HepG2 (cell line): ENCODE measurements at regions not wholly inside any gene's neighbourhood (a gene's known extent, or its start where the extent isn't known, plus 50 kb on each side); places are given as distances from the start of the nearest gene placed in this dataset.

ENCODE experiments used
- ATAC-seq: fragments of 200-7000 bp; cut with Tn5 transposase; 3 replicates; pipeline ENCODE4 v1.9.1; 2020; ENCODE audit warnings: mild to moderate bottlenecking, moderate library complexity
- BruUV-seq: library from RNA; stranded (reverse); fragments of 400-500 nt; replicated peaks from 2 replicates; lab custom pipeline; 2021; lab: Mats Ljungman, UMichigan
- CTCF ChIA-PET: fragments of 300-600 bp; formaldehyde crosslinking; extraction: SDS; loops from one replicate; lab custom pipeline; 2021; ENCODE audit warnings: low total read pairs, inconsistent platforms, low intra/inter-chr PET ratio; lab: Yijun Ruan, JAX
- POLR2A ChIA-PET: fragments of 350-600 bp; sonication (Branson Sonifier 250); formaldehyde crosslinking; loops from one replicate; lab custom pipeline; 2020; ENCODE audit warnings: antibody characterized with exemption, inconsistent platforms; lab: Yijun Ruan, JAX
- DNase-seq: peaks from one replicate; pipeline ENCODE4 v3.0.0-alpha.2; 2015; ENCODE audit warnings: low spot score
- FAIRE-seq: peaks from 3 replicates; lab custom pipeline; 2011; peaks lifted over from hg19 to GRCh38; lab: Jason Lieb, UNC
- H2AFZ ChIP-seq: one replicate; pipeline ENCODE4 v1.6.1; 2011; ENCODE audit warnings: low read length, inconsistent platforms
- H3K27ac ChIP-seq: fragments of 300-600 bp; 3 replicates; pipeline ENCODE4 v1.8.0; 2011; ENCODE audit warnings: mixed run types, mild to moderate bottlenecking, mixed read lengths, low read length, inconsistent platforms; ENCODE audit not compliant: insufficient read depth; ENCODE audit errors: extremely low read length
- H3K27me3 ChIP-seq, 2 experiments: fragments of 200-600 bp in 1 of 2; 2 replicates in 1 of 2; 3 replicates in 1 of 2; pipeline versions ENCODE4 v1.6.0 to v1.8.0; 2011; ENCODE audit warnings: low read length in 2 of 2, mild to moderate bottlenecking in 2 of 2, moderate library complexity in 2 of 2, inconsistent platforms in 1 of 2; ENCODE audit not compliant: insufficient read depth in 2 of 2, control insufficient read depth in 1 of 2
- H3K36me3 ChIP-seq, 2 experiments: fragments of 200-600 bp in 1 of 2; replicated peaks in 1 of 2; 2 replicates in 1 of 2; 3 replicates in 1 of 2; pipeline versions ENCODE4 v1.5.1 to v1.8.0; 2011; ENCODE audit warnings: low read length in 2 of 2, inconsistent platforms in 1 of 2; ENCODE audit not compliant: insufficient read depth in 2 of 2, control insufficient read depth in 1 of 2
- H3K4me1 ChIP-seq: 2 replicates; pipeline ENCODE4 v1.5.1; 2012; ENCODE audit warnings: low read length, inconsistent platforms; ENCODE audit not compliant: insufficient read depth
- H3K4me2 ChIP-seq: 2 replicates; pipeline ENCODE4 v1.6.0; 2011; ENCODE audit warnings: low read depth, low read length, inconsistent platforms
- H3K4me3 ChIP-seq, 3 experiments: fragments of 200-600 bp in 1 of 3; sonication (generic), shearing (Covaris generic) in 1 of 3; replicated peaks in 1 of 3; 2 replicates each; pipeline ENCODE4 v1.5.1; 2011 to 2016; ENCODE audit warnings: low read length in 3 of 3, inconsistent platforms in 2 of 3, low read depth in 2 of 3, mild to moderate bottlenecking in 2 of 3, control low read depth in 1 of 3, mixed read lengths in 1 of 3; ENCODE audit not compliant: insufficient read depth in 1 of 3
- H3K79me2 ChIP-seq: one replicate; pipeline ENCODE4 v1.6.1; 2011; ENCODE audit warnings: low read length, inconsistent platforms; ENCODE audit not compliant: insufficient read depth
- H3K9ac ChIP-seq: 2 replicates; pipeline ENCODE4 v1.6.0; 2011; ENCODE audit warnings: mild to moderate bottlenecking, low read depth, low read length, inconsistent platforms; ENCODE audit not compliant: insufficient read depth
- H3K9me3 ChIP-seq: 2 replicates; pipeline ENCODE4 v1.5.1; 2012; ENCODE audit warnings: mild to moderate bottlenecking, low read length
- H4K20me1 ChIP-seq: 2 replicates; pipeline ENCODE4 v1.6.0; 2011; ENCODE audit warnings: inconsistent platforms, mild to moderate bottlenecking, low read length, moderate library complexity; ENCODE audit not compliant: insufficient read depth
- CC2D1A ChIP-seq: sonication (generic); formaldehyde crosslinking; IDR thresholded peaks from 2 replicates; pipeline ENCODE4 v1.8.1; 2023; ENCODE audit warnings: mild to moderate bottlenecking, missing genetic modification reagents
- GRHL1 ChIP-seq: sonication (generic); formaldehyde crosslinking; conservative IDR thresholded peaks from 2 replicates; pipeline ENCODE4 v1.8.0; 2022; ENCODE audit warnings: missing genetic modification reagents
- ISL2 ChIP-seq: sonication (generic); formaldehyde crosslinking; IDR thresholded peaks from 2 replicates; pipeline ENCODE4 v1.5.0; 2020; ENCODE audit warnings: missing genetic modification reagents
- LBX2 ChIP-seq: sonication (generic); formaldehyde crosslinking; IDR thresholded peaks from 2 replicates; pipeline ENCODE4 v1.5.0; 2020; ENCODE audit warnings: missing genetic modification reagents, mild to moderate bottlenecking, borderline replicate concordance
- STAG1 ChIP-seq: sonication (generic); formaldehyde crosslinking; IDR thresholded peaks from 2 replicates; pipeline ENCODE4 v1.4.0; 2020; ENCODE audit warnings: missing genetic modification reagents
- TRIM22 ChIP-seq: fragments of 450-650 bp; IDR thresholded peaks from 2 replicates; pipeline ENCODE4 v1.6.1; 2017
- ZFYVE20 ChIP-seq: sonication (generic); formaldehyde crosslinking; IDR thresholded peaks from 2 replicates; pipeline ENCODE4 v1.8.0; 2023; ENCODE audit warnings: low read depth, mild to moderate bottlenecking, moderate library complexity, missing genetic modification reagents, borderline replicate concordance
- ZNF382 ChIP-seq: sonication (generic); formaldehyde crosslinking; IDR thresholded peaks from 2 replicates; pipeline ENCODE4 v1.5.0; 2020; ENCODE audit warnings: missing genetic modification reagents, mild to moderate bottlenecking, borderline replicate concordance
- ZNF414 ChIP-seq: sonication (generic); formaldehyde crosslinking; IDR thresholded peaks from 2 replicates; pipeline ENCODE4 v1.5.0; 2020; ENCODE audit warnings: missing genetic modification reagents
- ZNF512 ChIP-seq: sonication (generic); formaldehyde crosslinking; IDR thresholded peaks from 2 replicates; pipeline ENCODE4 v1.4.0; 2020; ENCODE audit warnings: mild to moderate bottlenecking, missing genetic modification reagents
- ZNF574 ChIP-seq: sonication (generic); formaldehyde crosslinking; IDR thresholded peaks from 2 replicates; pipeline ENCODE4 v1.4.0; 2020; ENCODE audit warnings: missing genetic modification reagents
- WGBS: methylation state at CpG from one replicate; pipeline ENCODE4 v1.1.6; 2017; ENCODE audit warnings: low lambda C conversion rate; 5-methylcytosine and 5-hydroxymethylcytosine counted together
- in situ Hi-C: cut with HindIII; loops from 2 replicates; pipeline ENCODE4 v1.10.0; 2017; ENCODE audit warnings: low pct_unique_long_range_greater_than_20kb; ENCODE audit not compliant: extremely low pct_ligation_motif_present
- intact Hi-C: fragments of 100-400 bp; cut with micrococcal nuclease; formaldehyde crosslinking; loops from one replicate; pipeline ENCODE4 v1.10.0; 2022; ENCODE audit not compliant: unreplicated experiment

GRCh38 chr10:4081685-4082111, 296.7 kb upstream of the KLF6 start:
- in situ Hi-C loops (no loop called here), intact Hi-C loops (no loop called here)
- H3K4me2 ChIP-seq, result no peak overlapping the region
- no peaks in the 10 kb centered on the region for H3K79me2 ChIP-seq
- ChIA-PET POLR2A (no interaction called here), CTCF (no interaction called here)
- WGBS, result 16% methylated on average over 4 of the region's 5 CpGs
- peaks cover 2 to 28% of the 10 kb centered on the region in 2 experiments; a peak in 3 of 5 replicates for H3K27me3 ChIP-seq
- no peak overlapping the region for H3K9ac ChIP-seq
- H4K20me1 ChIP-seq, result no peaks in the 10 kb centered on the region
- no peaks in the 10 kb centered on the region for H3K4me1 ChIP-seq
- no peak overlapping the region for H3K27ac ChIP-seq
- ATAC-seq (no peak), FAIRE-seq (no peak), DNase-seq (no peak)
- BruUV-seq, result no TSS peak
- H3K4me3 ChIP-seq, result no peak overlapping the region
- TF ChIP-seq LBX2 (CRISPR knock-in tag), result no peak
- no peak for TF ChIP-seq ZNF414 (CRISPR knock-in tag)
- TF ChIP-seq STAG1 (CRISPR knock-in tag), result no peak
- TF ChIP-seq GRHL1 (CRISPR knock-in tag), result no peak
- no peak for TF ChIP-seq ZNF382 (CRISPR knock-in tag)
- TF ChIP-seq ZNF512, result no peak
- no peak for TF ChIP-seq TRIM22
- no peak for TF ChIP-seq ZFYVE20 (CRISPR knock-in tag)
- TF ChIP-seq ISL2 (CRISPR knock-in tag), result no peak
- TF ChIP-seq ZNF574 (CRISPR knock-in tag), result no peak
- no peak for TF ChIP-seq CC2D1A
- H3K36me3 ChIP-seq, result no peaks in the 10 kb centered on the region
- no peaks in the 10 kb centered on the region for H3K9me3 ChIP-seq
- H2AFZ ChIP-seq, result no peak overlapping the region
